WTC11 (cell line): ENCODE measurements at regions not wholly inside any gene's neighbourhood (a gene's known extent, or its start where the extent isn't known, plus 50 kb on each side); places are given as distances from the start of the nearest gene placed in this dataset.

Experiments used
- ATAC-seq: fragments of 200-7000 bp; cut with Tn5 transposase; 2 replicates; pipeline ENCODE4 v1.10.0; 2021; ENCODE audit warnings: mild to moderate bottlenecking, moderate library complexity
- CTCF ChIA-PET: fragments of 300-600 bp; sonication (Branson Sonifier 250); formaldehyde crosslinking; loops from one replicate; lab custom pipeline; 2021; ENCODE audit warnings: antibody characterized with exemption; lab: Charles Lee
- POLR2A ChIA-PET: fragments of 350-600 bp; sonication (Branson Sonifier 250); formaldehyde crosslinking; loops from one replicate; lab custom pipeline; 2021; ENCODE audit warnings: antibody characterized with exemption; lab: Charles Lee
- DNase-seq: peaks from one replicate; pipeline ENCODE4 v3.0.0; 2021; ENCODE audit warnings: low spot score
- H3K27ac Mint-ChIP-seq: 2 replicates; pipeline ENCODE4 v1.8.0; 2021; ENCODE audit warnings: mixed read lengths
- H3K27me3 Mint-ChIP-seq: 2 replicates; pipeline ENCODE4 v1.8.0; 2021; ENCODE audit warnings: low read depth, mild to moderate bottlenecking, moderate library complexity, mixed read lengths
- H3K36me3 Mint-ChIP-seq: 2 replicates; pipeline ENCODE4 v1.8.0; 2021; ENCODE audit warnings: mixed read lengths
- H3K4me1 Mint-ChIP-seq: 2 replicates; pipeline ENCODE4 v1.8.0; 2022; ENCODE audit warnings: mixed read lengths
- H3K4me3 Mint-ChIP-seq: 2 replicates; pipeline ENCODE4 v1.8.0; 2021; ENCODE audit warnings: mild to moderate bottlenecking, moderate library complexity, mixed read lengths
- H3K9me3 Mint-ChIP-seq: 2 replicates; pipeline ENCODE4 v1.8.0; 2021; ENCODE audit warnings: mixed read lengths
- ARID4B ChIP-seq: sonication (generic); formaldehyde crosslinking; IDR thresholded peaks from 2 replicates; pipeline ENCODE4 v1.8.0; 2023; ENCODE audit warnings: missing genetic modification reagents, mild to moderate bottlenecking, borderline replicate concordance
- ATF1 ChIP-seq: sonication (generic); formaldehyde crosslinking; IDR thresholded peaks from 2 replicates; pipeline ENCODE4 v1.8.1; 2023; ENCODE audit warnings: mild to moderate bottlenecking, moderate library complexity, missing genetic modification reagents
- ATF3 ChIP-seq: sonication (generic); formaldehyde crosslinking; conservative IDR thresholded peaks from 2 replicates; pipeline ENCODE4 v1.8.1; 2022; ENCODE audit warnings: mild to moderate bottlenecking, missing genetic modification reagents
- CTCF ChIP-seq: fragments of 200-600 bp; IDR thresholded peaks from 2 replicates; pipeline ENCODE4 v1.8.0; 2022; ENCODE audit warnings: antibody characterized with exemption
- E2F1 ChIP-seq: sonication (generic); formaldehyde crosslinking; IDR thresholded peaks from 2 replicates; pipeline ENCODE4 v1.8.0; 2022; ENCODE audit warnings: mild to moderate bottlenecking, missing genetic modification reagents
- HMGA2 ChIP-seq: fragments of 250-450 bp; sonication (Bioruptor Pico); IDR thresholded peaks from 2 replicates; pipeline ENCODE4 v1.4.0; 2021; ENCODE audit warnings: mild to moderate bottlenecking, moderate library complexity
- JUN ChIP-seq: sonication (generic); formaldehyde crosslinking; IDR thresholded peaks from 2 replicates; pipeline ENCODE4 v1.8.0; 2023; ENCODE audit warnings: mild to moderate bottlenecking, missing genetic modification reagents
- NFATC4 ChIP-seq: fragments of 250-450 bp; sonication (Bioruptor Pico); IDR thresholded peaks from 2 replicates; pipeline ENCODE4 v1.9.0; 2021; ENCODE audit warnings: mild to moderate bottlenecking
- NR2C2 ChIP-seq: sonication (generic); formaldehyde crosslinking; IDR thresholded peaks from 2 replicates; pipeline ENCODE4 v1.8.0; 2022; ENCODE audit warnings: mild to moderate bottlenecking, missing genetic modification reagents
- TCF7 ChIP-seq: sonication (generic); formaldehyde crosslinking; IDR thresholded peaks from 2 replicates; pipeline ENCODE4 v1.8.0; 2022; ENCODE audit warnings: mild to moderate bottlenecking, low read depth, missing genetic modification reagents, moderate library complexity
- TEAD1 ChIP-seq: sonication (generic); formaldehyde crosslinking; IDR thresholded peaks from 2 replicates; pipeline ENCODE4 v1.8.0; 2022; ENCODE audit warnings: mild to moderate bottlenecking, missing genetic modification reagents
- ZNF263 ChIP-seq: sonication (generic); formaldehyde crosslinking; IDR thresholded peaks from 2 replicates; pipeline ENCODE4 v1.8.1; 2022; ENCODE audit warnings: low read depth, mild to moderate bottlenecking, moderate library complexity, missing genetic modification reagents
- ZNF425 ChIP-seq: fragments of 250-450 bp; sonication (Bioruptor Pico); conservative IDR thresholded peaks from 2 replicates; pipeline ENCODE4 v1.9.0; 2021; ENCODE audit warnings: mild to moderate bottlenecking
- ZNF512 ChIP-seq: sonication (generic); formaldehyde crosslinking; IDR thresholded peaks from 2 replicates; pipeline ENCODE4 v1.8.1; 2022; ENCODE audit warnings: missing genetic modification reagents, borderline replicate concordance
- ZSCAN18 ChIP-seq: fragments of 250-450 bp; sonication (Bioruptor Pico); IDR thresholded peaks from 2 replicates; pipeline ENCODE4 v2.1.2; 2022; ENCODE audit warnings: mild to moderate bottlenecking, moderate library complexity
- TF ChIP-seq, protein P1 (sequence below): sonication (generic); formaldehyde crosslinking; IDR thresholded peaks from 2 replicates; pipeline ENCODE4 v1.8.1; 2022; ENCODE audit warnings: low read depth, mild to moderate bottlenecking, moderate library complexity, missing genetic modification reagents, borderline replicate concordance
- TF ChIP-seq, protein P2 (sequence below): sonication (generic); formaldehyde crosslinking; IDR thresholded peaks from 2 replicates; pipeline ENCODE4 v1.8.1; 2022; ENCODE audit warnings: mild to moderate bottlenecking, moderate library complexity, missing genetic modification reagents

GRCh38 chr12:73110816-73111215 is 838.6 kb downstream of the TRHDE start (continued):
- no peak for TF ChIP-seq ATF3 (CRISPR knock-in tag)
- TF ChIP-seq, protein P1, sequence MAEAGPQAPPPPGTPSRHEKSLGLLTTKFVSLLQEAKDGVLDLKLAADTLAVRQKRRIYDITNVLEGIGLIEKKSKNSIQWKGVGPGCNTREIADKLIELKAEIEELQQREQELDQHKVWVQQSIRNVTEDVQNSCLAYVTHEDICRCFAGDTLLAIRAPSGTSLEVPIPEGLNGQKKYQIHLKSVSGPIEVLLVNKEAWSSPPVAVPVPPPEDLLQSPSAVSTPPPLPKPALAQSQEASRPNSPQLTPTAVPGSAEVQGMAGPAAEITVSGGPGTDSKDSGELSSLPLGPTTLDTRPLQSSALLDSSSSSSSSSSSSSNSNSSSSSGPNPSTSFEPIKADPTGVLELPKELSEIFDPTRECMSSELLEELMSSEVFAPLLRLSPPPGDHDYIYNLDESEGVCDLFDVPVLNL (CRISPR knock-in tag), result no peak
- TF ChIP-seq, protein P2, sequence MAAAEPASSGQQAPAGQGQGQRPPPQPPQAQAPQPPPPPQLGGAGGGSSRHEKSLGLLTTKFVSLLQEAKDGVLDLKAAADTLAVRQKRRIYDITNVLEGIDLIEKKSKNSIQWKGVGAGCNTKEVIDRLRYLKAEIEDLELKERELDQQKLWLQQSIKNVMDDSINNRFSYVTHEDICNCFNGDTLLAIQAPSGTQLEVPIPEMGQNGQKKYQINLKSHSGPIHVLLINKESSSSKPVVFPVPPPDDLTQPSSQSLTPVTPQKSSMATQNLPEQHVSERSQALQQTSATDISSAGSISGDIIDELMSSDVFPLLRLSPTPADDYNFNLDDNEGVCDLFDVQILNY (CRISPR knock-in tag), result no peak
- no peak for TF ChIP-seq CTCF
- no peak for TF ChIP-seq E2F1
- no peak for TF ChIP-seq TCF7 (CRISPR knock-in tag)
- TF ChIP-seq ZSCAN18 (CRISPR knock-in tag), result no peak

GRCh38 chr12:73112035-73112816 is 840.1 kb downstream of the TRHDE start:
- no peak for DNase-seq
- Mint-ChIP-seq H3K4me3 (no peak overlapping the region), H3K9me3 (no peaks in the 10 kb centered on the region), H3K36me3 (no peaks in the 10 kb centered on the region), H3K27me3 (no peaks in the 10 kb centered on the region), H3K4me1 (no peaks in the 10 kb centered on the region), H3K27ac (no peak overlapping the region)
- ATAC-seq, result no peak
- CTCF ChIA-PET, result no interaction called here
- POLR2A ChIA-PET, result no interaction called here
- TF ChIP-seq NR2C2 (CRISPR knock-in tag) (no peak), HMGA2 (CRISPR knock-in tag) (no peak), TEAD1 (no peak), JUN (CRISPR knock-in tag) (no peak), ZNF263 (CRISPR knock-in tag) (no peak), NFATC4 (CRISPR knock-in tag) (no peak), ARID4B (CRISPR knock-in tag) (no peak), ZNF425 (CRISPR knock-in tag) (no peak), ATF1 (no peak), CTCF (no peak), ZNF512 (CRISPR knock-in tag) (no peak)
